Heart right ventricle (tissue), 16 donors: ENCODE measurements at regions not wholly inside any gene's neighbourhood (a gene's known extent, or its start where the extent isn't known, plus 50 kb on each side); places are given as distances from the start of the nearest gene placed in this dataset.

ENCODE experiments used
- ATAC-seq, 8 donors: fragments of 200-7000 bp; cut with Tn5 transposase; one replicate each; pipeline ENCODE4 v1.9.1; 2020; ENCODE audit warnings: mild to moderate bottlenecking in 8 of 8, moderate library complexity in 8 of 8, moderate number of reproducible peaks in 1 of 8
- DNase-seq, 2 donors: peaks; one replicate each; pipeline ENCODE4 v3.0.0-alpha.2; 2020
- H3K27ac ChIP-seq, 10 donors: fragments of 200-600 bp; sonication (generic) in 2 of 10; one replicate each; pipeline versions ENCODE4 v1.5.0 to v1.8.0; 2020 to 2022; ENCODE audit warnings: mild to moderate bottlenecking in 3 of 10
- H3K27me3 ChIP-seq, 7 donors: fragments of 200-600 bp; one replicate each; pipeline ENCODE4 v1.8.0; 2021 to 2022; ENCODE audit warnings: mild to moderate bottlenecking in 2 of 7
- H3K36me3 ChIP-seq, 9 donors: fragments of 200-600 bp; sonication (generic) in 1 of 9; one replicate each; pipeline versions ENCODE4 v1.5.0 to v1.8.0; 2020 to 2022; ENCODE audit warnings: mild to moderate bottlenecking in 2 of 9
- H3K4me1 ChIP-seq, 9 donors: fragments of 200-600 bp; sonication (generic) in 1 of 9; one replicate each; pipeline versions ENCODE4 v1.5.0 to v1.8.0; 2020 to 2022; ENCODE audit warnings: mild to moderate bottlenecking in 4 of 9
- H3K4me3 ChIP-seq, 10 donors: fragments of 200-600 bp; sonication (generic) in 2 of 10; one replicate each; pipeline versions ENCODE4 v1.5.0 to v1.8.0; 2020 to 2022; ENCODE audit warnings: mild to moderate bottlenecking in 7 of 10, moderate library complexity in 2 of 10
- H3K9me3 ChIP-seq, 11 donors: fragments of 200-600 bp in 10 of 11; sonication (generic) in 2 of 11; one replicate each; pipeline versions ENCODE4 v1.5.0 to v1.8.0; 2013 to 2022; ENCODE audit warnings: mild to moderate bottlenecking in 2 of 11, control low read depth in 1 of 11, moderate library complexity in 1 of 11
- CTCF ChIP-seq, 9 donors: fragments of 200-600 bp; sonication (generic) in 2 of 9; IDR thresholded peaks; one replicate each; pipeline versions ENCODE4 v1.5.0 to v1.8.0; 2021 to 2022; ENCODE audit warnings: antibody characterized with exemption in 9 of 9, mild to moderate bottlenecking in 5 of 9, moderate library complexity in 1 of 9
- WGBS, 2 donors: extraction: QIAGEN DNeasy Blood & Tissue Kit; methylation state at CpG; one replicate each; pipeline ENCODE4 v1.1.7; 2013; ENCODE audit warnings: inconsistent platforms in 1 of 2; 5-methylcytosine and 5-hydroxymethylcytosine counted together
- intact Hi-C, 10 donors: fragments of 100-400 bp; cut with DNase I; formaldehyde crosslinking; loops; one replicate each; pipeline versions ENCODE4 v1.11.1 to v1.14.2; 2022
- donor health status: Arrhythmogenic right ventricular cardiomyopathy.
- donor health status: ischemic (EF 13 %, LVEDD 7.1; RV severe dilation, severe dysfunction).
- donor health status: healthy with polysubstance abuse.
- donor health status: DM: no; HTN: yes; CAD: no.
- donor health status: DM: no; HTN: no; CAD: no.
- donor health status: ischemic (EF 25% LVEDD 6.9; RV normal size, moderate dysfunction).
- donor health status: ischemic (EF 25% LVEDD 5.7; RV mildly dilated, moderate dysfunction).
- donor health status: healthy.
- donor health status: DM: yes; HTN: yes; CAD: no.
- donor health status: Ischemic cardiomyopathy.
- donor health status: ischemic (EF 35%, LVEDD 5.7; RV mildly dilated, moderate dysfunction).
- donor health status: nonischemic (EF 11% LVEDD 7.7; RV severe dilation, severe dysfunction).
- donor health status: DM: yes; HTN: yes; CAD: no.
- donor health status: PGD.
- donor health status: ischemic (EF 29% LVEDD 5.4; RV normal size, mild dysfunction).
- donor health status: nonischemic (EF 23%, LVEDD 6.1; RV moderate dilation, normal function).

- WGBS, 2 donors, result 75 to 94% methylated on average over 2 of the region's 2 CpGs
- Histone ChIP-seq H3K4me3 (no peak overlapping the region), H3K9me3 (peaks cover 0 to 27% (median 10%) of the 10 kb centered on the region in 11 donors), H3K36me3 (no peaks in the 10 kb centered on the region), H3K4me1 (no peaks in the 10 kb centered on the region), H3K27ac (no peak overlapping the region), H3K27me3 (no peaks in the 10 kb centered on the region)
- ATAC-seq (no peak), DNase-seq (no peak)
- intact Hi-C loops, result no loop called here
- no peak for TF ChIP-seq CTCF (IDR thresholded peaks at IDR 0.05)
Observed at GRCh38 chr3:21357241-21357640, 393.8 kb downstream of the ZNF385D start.

GRCh38 chr3:21356402-21356801 lies 394.6 kb downstream of the ZNF385D start:
- H3K27ac ChIP-seq, result no peak overlapping the region
- H3K9me3 ChIP-seq, result peaks cover 0 to 24% (median 10%) of the 10 kb centered on the region in 11 donors
- DNase-seq (no peak), ATAC-seq (no peak)
- no peak overlapping the region for H3K4me3 ChIP-seq
- no peak for TF ChIP-seq CTCF (IDR thresholded peaks at IDR 0.05)
- intact Hi-C loops, result no loop called here
- 72 to 73% methylated on average over 4 of the region's 4 CpGs for WGBS, 2 donors
- no peaks in the 10 kb centered on the region for H3K4me1 ChIP-seq
- no peaks in the 10 kb centered on the region for H3K36me3 ChIP-seq
- no peaks in the 10 kb centered on the region for H3K27me3 ChIP-seq

GRCh38 chr3:21345382-21345976 lies 405.5 kb downstream of the ZNF385D start:
- H3K27ac ChIP-seq, result no peak overlapping the region
- DNase-seq, result no peak
- intact Hi-C loops, result no loop called here
- H3K4me3 ChIP-seq, result no peak overlapping the region
- ATAC-seq, result no peak
- no peaks in the 10 kb centered on the region for H3K4me1 ChIP-seq
- WGBS, 2 donors, result 81 to 82% methylated on average over 7 of the region's 7 CpGs
- TF ChIP-seq CTCF (IDR thresholded peaks at IDR 0.05), result no peak
- peaks cover 0 to 10% (median 0%) of the 10 kb centered on the region in 11 donors for H3K9me3 ChIP-seq
- no peaks in the 10 kb centered on the region for H3K27me3 ChIP-seq
- H3K36me3 ChIP-seq, result no peaks in the 10 kb centered on the region

GRCh38 chr3:21331857-21332256 lies 419.2 kb downstream of the ZNF385D start:
- no peak overlapping the region for H3K27ac ChIP-seq

More at GRCh38 chr3:21331857-21332256, 419.2 kb downstream of the ZNF385D start:
- H3K36me3 ChIP-seq, result no peaks in the 10 kb centered on the region
- ATAC-seq (no peak), DNase-seq (no peak)
- H3K9me3 ChIP-seq, result no peaks in the 10 kb centered on the region
- H3K4me3 ChIP-seq, result no peak overlapping the region
- no peak for TF ChIP-seq CTCF (IDR thresholded peaks at IDR 0.05)
- no peaks in the 10 kb centered on the region for H3K27me3 ChIP-seq
- WGBS, 2 donors, result 97 to 98% methylated on average over 1 of the region's 1 CpG
- intact Hi-C loops, result no loop called here
- H3K4me1 ChIP-seq, result peaks cover 0 to 24% (median 3%) of the 10 kb centered on the region in 9 donors
